OCI-LY7 (cell line): ENCODE measurements at regions not wholly inside any gene's neighbourhood (a gene's known extent, or its start where the extent isn't known, plus 50 kb on each side); places are given as distances from the start of the nearest gene placed in this dataset.

Experiments
- BruUV-seq: library from RNA; stranded (reverse); fragments of 400-500 nt; replicated peaks from 2 replicates; lab custom pipeline; 2021; lab: Mats Ljungman, UMichigan
- CTCF ChIA-PET: fragments of 300-600 bp; sonication (Branson Sonifier 250); formaldehyde crosslinking; loops from one replicate; lab custom pipeline; 2022; ENCODE audit warnings: antibody characterized with exemption; ENCODE audit not compliant: unreplicated experiment; lab: Charles Lee
- POLR2A ChIA-PET: fragments of 300-600 bp; sonication (Branson Sonifier 250); formaldehyde crosslinking; loops from one replicate; lab custom pipeline; 2022; ENCODE audit warnings: antibody characterized with exemption; lab: Charles Lee
- DNase-seq: peaks from one replicate; pipeline ENCODE4 v3.0.0-alpha.2; 2015; ENCODE audit warnings: low spot score
- H2AFZ ChIP-seq: fragments of 200-600 bp; sonication (generic), shearing (Covaris generic); 2 replicates; pipeline ENCODE4 v1.6.1; 2014; ENCODE audit warnings: mild to moderate bottlenecking, antibody characterized with exemption, low read length, moderate library complexity
- H3K27ac ChIP-seq: fragments of 200-600 bp; sonication (generic); 2 replicates; pipeline ENCODE4 v1.5.1; 2014; ENCODE audit warnings: mixed run types, low read depth, mild to moderate bottlenecking, moderate library complexity, low read length, inconsistent platforms; ENCODE audit not compliant: poor library complexity, severe bottlenecking
- H3K36me3 ChIP-seq: fragments of 200-600 bp; sonication (generic); 2 replicates; pipeline ENCODE4 v1.6.1; 2014; ENCODE audit warnings: mild to moderate bottlenecking, antibody characterized with exemption, low read length, moderate library complexity, mixed read lengths; ENCODE audit not compliant: insufficient read depth
- H3K4me1 ChIP-seq: fragments of 200-600 bp; sonication (generic); 2 replicates; pipeline ENCODE4 v1.5.1; 2014; ENCODE audit warnings: mild to moderate bottlenecking, low read length; ENCODE audit not compliant: insufficient read depth, poor library complexity, severe bottlenecking
- H3K4me2 ChIP-seq: fragments of 200-600 bp; sonication (generic); 2 replicates; pipeline ENCODE4 v1.6.1; 2014; ENCODE audit warnings: mild to moderate bottlenecking, low read length
- H3K4me3 ChIP-seq: fragments of 200-600 bp; sonication (generic); 2 replicates; pipeline ENCODE4 v1.5.1; 2014; ENCODE audit warnings: mild to moderate bottlenecking, low read depth, low read length; ENCODE audit not compliant: poor library complexity, severe bottlenecking
- H3K79me2 ChIP-seq: fragments of 200-600 bp; sonication (generic); 2 replicates; pipeline ENCODE4 v1.6.1; 2016; ENCODE audit warnings: low read depth, mild to moderate bottlenecking, low read length, moderate library complexity, mixed read lengths; ENCODE audit not compliant: insufficient read depth
- H3K9me2 ChIP-seq: fragments of 200-600 bp; sonication (generic); 2 replicates; pipeline ENCODE4 v1.6.1; 2016; ENCODE audit warnings: mild to moderate bottlenecking, low read length, mixed read lengths; ENCODE audit not compliant: insufficient read depth
- H3K9me3 ChIP-seq: fragments of 200-600 bp; sonication (generic); 2 replicates; pipeline ENCODE4 v1.6.1; 2014; ENCODE audit warnings: mild to moderate bottlenecking, mixed run types, low read length, mixed read lengths
- H4K20me1 ChIP-seq: fragments of 200-600 bp; sonication (generic); 2 replicates; pipeline ENCODE4 v1.6.1; 2014; ENCODE audit warnings: mild to moderate bottlenecking, antibody characterized with exemption, low read length, moderate library complexity, mixed read lengths; ENCODE audit not compliant: insufficient read depth
- EZH2phosphoT487 ChIP-seq: fragments of 200-600 bp; sonication (generic); IDR thresholded peaks from 2 replicates; pipeline ENCODE4 v1.6.1; 2018; ENCODE audit warnings: low read depth, borderline replicate concordance, mild to moderate bottlenecking, mixed run types, antibody characterized with exemption, low read length, moderate library complexity, mixed read lengths
- intact Hi-C: fragments of 100-400 bp; cut with micrococcal nuclease; formaldehyde crosslinking; loops from one replicate; pipeline ENCODE4 v1.10.0; 2022; ENCODE audit not compliant: unreplicated experiment
- TF ChIP-seq, protein P1 (sequence below): fragments of 200-600 bp; sonication (generic); conservative IDR thresholded peaks from 2 replicates; pipeline ENCODE4 v1.5.1; 2014; ENCODE audit warnings: mild to moderate bottlenecking, antibody characterized with exemption, low read length, moderate library complexity, mixed read lengths

DNA sequence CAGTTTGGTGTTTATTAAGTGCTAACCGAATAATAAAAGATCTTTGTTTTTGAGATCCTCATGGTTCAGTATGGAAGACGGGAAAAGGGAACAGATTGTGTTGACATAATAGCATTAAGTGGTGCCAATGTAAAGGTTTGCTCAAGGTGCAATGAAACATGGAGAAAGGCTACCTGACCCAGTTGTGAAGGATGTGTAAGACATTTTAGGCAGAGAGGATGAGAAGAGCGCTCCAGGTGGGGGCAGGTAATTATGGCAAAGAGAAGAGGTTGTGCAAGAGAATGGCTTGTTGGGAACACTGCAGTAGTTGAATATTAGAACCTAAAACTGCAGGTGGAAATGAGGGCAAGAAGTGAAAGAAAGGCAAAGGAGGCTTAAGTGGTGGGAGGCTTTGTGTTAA, 140.8 kb downstream of the DIPK2A start:
- no peak overlapping the region for H3K4me3 ChIP-seq
- no peaks in the 10 kb centered on the region for H3K79me2 ChIP-seq
- H3K9me2 ChIP-seq: 0 out of 2 replicates have a peak, but pooled peaks cover 3% of the 10 kb centered on the region
- no peak overlapping the region for H2AFZ ChIP-seq
- TF ChIP-seq, protein P1, sequence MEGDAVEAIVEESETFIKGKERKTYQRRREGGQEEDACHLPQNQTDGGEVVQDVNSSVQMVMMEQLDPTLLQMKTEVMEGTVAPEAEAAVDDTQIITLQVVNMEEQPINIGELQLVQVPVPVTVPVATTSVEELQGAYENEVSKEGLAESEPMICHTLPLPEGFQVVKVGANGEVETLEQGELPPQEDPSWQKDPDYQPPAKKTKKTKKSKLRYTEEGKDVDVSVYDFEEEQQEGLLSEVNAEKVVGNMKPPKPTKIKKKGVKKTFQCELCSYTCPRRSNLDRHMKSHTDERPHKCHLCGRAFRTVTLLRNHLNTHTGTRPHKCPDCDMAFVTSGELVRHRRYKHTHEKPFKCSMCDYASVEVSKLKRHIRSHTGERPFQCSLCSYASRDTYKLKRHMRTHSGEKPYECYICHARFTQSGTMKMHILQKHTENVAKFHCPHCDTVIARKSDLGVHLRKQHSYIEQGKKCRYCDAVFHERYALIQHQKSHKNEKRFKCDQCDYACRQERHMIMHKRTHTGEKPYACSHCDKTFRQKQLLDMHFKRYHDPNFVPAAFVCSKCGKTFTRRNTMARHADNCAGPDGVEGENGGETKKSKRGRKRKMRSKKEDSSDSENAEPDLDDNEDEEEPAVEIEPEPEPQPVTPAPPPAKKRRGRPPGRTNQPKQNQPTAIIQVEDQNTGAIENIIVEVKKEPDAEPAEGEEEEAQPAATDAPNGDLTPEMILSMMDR: no peak
- TF ChIP-seq EZH2phosphoT487: no peak
- H3K4me2 ChIP-seq: no peak overlapping the region
- H4K20me1 ChIP-seq: no peaks in the 10 kb centered on the region
- no peak overlapping the region for H3K27ac ChIP-seq
- BruUV-seq: no TSS peak
- intact Hi-C loops: no loop called here
- no peaks in the 10 kb centered on the region for H3K36me3 ChIP-seq
- POLR2A ChIA-PET: no interaction called here
- CTCF ChIA-PET: no interaction called here
- no peaks in the 10 kb centered on the region for H3K9me3 ChIP-seq
- no peak for DNase-seq
- no peaks in the 10 kb centered on the region for H3K4me1 ChIP-seq

DNA sequence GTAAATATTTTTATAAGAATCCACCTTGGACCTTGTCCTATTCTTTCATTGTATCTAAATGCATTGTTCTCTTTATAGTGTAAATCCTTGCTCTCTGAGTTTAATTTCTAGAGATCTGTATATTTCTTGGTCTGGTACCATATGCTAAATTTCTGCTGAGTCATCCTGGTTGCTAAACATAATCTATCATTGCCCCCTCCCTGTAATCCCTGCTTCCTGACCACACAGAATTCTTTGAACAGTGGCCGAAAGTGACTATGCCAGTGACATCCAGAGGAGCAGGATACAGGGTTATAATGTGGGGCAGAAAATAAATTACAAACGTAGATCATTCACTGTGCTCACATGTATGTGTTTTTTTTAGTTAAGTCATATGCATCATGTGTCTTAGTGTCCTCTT, 143.1 kb downstream of the DIPK2A start:
- no peak overlapping the region for H3K4me3 ChIP-seq
- H3K4me2 ChIP-seq: no peak overlapping the region
- BruUV-seq: no TSS peak
- no peak for DNase-seq
- POLR2A ChIA-PET: interaction anchor here (1.0 kb wide), 1 partner anchor 16 kb away, joined by 3 read pairs; no protein-coding TSS in a partner anchor
- no peak for TF ChIP-seq EZH2phosphoT487
- TF ChIP-seq, protein P1: no peak
- no peaks in the 10 kb centered on the region for H3K79me2 ChIP-seq
- CTCF ChIA-PET: no interaction called here
- intact Hi-C loops: no loop called here
- H3K9me2 ChIP-seq: no peaks in the 10 kb centered on the region
- H3K4me1 ChIP-seq: no peaks in the 10 kb centered on the region
- H4K20me1 ChIP-seq: no peaks in the 10 kb centered on the region
- no peaks in the 10 kb centered on the region for H3K36me3 ChIP-seq
- no peaks in the 10 kb centered on the region for H3K9me3 ChIP-seq
- H2AFZ ChIP-seq: no peak overlapping the region
- H3K27ac ChIP-seq: no peak overlapping the region

DNA sequence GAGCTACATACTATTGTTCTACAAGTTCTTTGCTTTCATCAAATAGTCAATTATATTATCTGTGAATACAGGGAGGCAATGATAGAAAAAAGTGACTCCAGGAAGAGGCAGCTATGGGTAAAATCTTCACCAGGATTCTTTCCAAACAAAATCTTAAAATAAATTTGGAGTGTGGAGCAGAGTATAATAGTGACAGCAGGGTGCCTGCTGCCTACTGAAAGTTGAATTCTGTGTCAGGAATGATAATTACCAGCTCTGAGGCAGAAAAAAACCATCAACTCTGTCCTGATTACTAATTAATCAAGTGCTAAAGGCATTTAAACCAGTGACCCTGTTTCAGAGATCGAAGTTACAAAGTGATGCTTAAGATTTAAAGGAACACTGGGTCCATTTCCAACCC, 148.0 kb downstream of the DIPK2A start:
- Histone ChIP-seq H2AFZ (no peak overlapping the region), H3K4me1 (no peaks in the 10 kb centered on the region), H3K9me3 (no peaks in the 10 kb centered on the region), H3K36me3 (no peaks in the 10 kb centered on the region), H3K79me2 (no peaks in the 10 kb centered on the region), H3K4me3 (no peak overlapping the region), H3K27ac (no peak overlapping the region), H4K20me1 (no peaks in the 10 kb centered on the region), H3K4me2 (no peak overlapping the region), H3K9me2 (no peaks in the 10 kb centered on the region)
- ChIA-PET CTCF (no interaction called here), POLR2A (no interaction called here)
- DNase-seq: no peak
- no peak for TF ChIP-seq EZH2phosphoT487
- TF ChIP-seq, protein P1: no peak
- intact Hi-C loops: no loop called here
- BruUV-seq: no TSS peak
